Smooth muscle cell (in vitro differentiated cells): ENCODE measurements at regions not wholly inside any gene's neighbourhood (a gene's known extent, or its start where the extent isn't known, plus 50 kb on each side); places are given as distances from the start of the nearest gene placed in this dataset.

Experiments
- DNase-seq: peaks from one replicate; lab custom pipeline; 2025; ENCODE audit not compliant: unreplicated experiment; lab: John Stamatoyannopoulos, UW
- H2AFZ ChIP-seq: fragments of 200-600 bp; sonication (generic); 2 replicates; pipeline ENCODE4 v1.6.0; 2016; ENCODE audit warnings: antibody characterized with exemption, low read depth, mild to moderate bottlenecking
- H3F3A ChIP-seq: fragments of 200-600 bp; sonication (generic); 2 replicates; pipeline ENCODE4 v1.6.0; 2017; ENCODE audit warnings: antibody characterized with exemption, low read depth
- H3K27ac ChIP-seq: fragments of 200-600 bp; sonication (generic); 2 replicates; pipeline ENCODE4 v1.5.1; 2016; ENCODE audit warnings: low read depth, mild to moderate bottlenecking
- H3K27me3 ChIP-seq: fragments of 200-600 bp; sonication (generic); 2 replicates; pipeline ENCODE4 v1.6.1; 2016; ENCODE audit warnings: low read depth, mild to moderate bottlenecking
- H3K36me3 ChIP-seq: fragments of 200-600 bp; sonication (generic); 2 replicates; pipeline ENCODE4 v1.5.1; 2016; ENCODE audit warnings: low read depth
- H3K4me1 ChIP-seq: fragments of 200-600 bp; sonication (generic); 2 replicates; pipeline ENCODE4 v1.5.1; 2016; ENCODE audit warnings: low read depth
- H3K4me2 ChIP-seq: fragments of 200-600 bp; sonication (generic); 2 replicates; pipeline ENCODE4 v1.6.0; 2016; ENCODE audit warnings: mild to moderate bottlenecking
- H3K4me3 ChIP-seq: fragments of 200-600 bp; sonication (generic); 2 replicates; pipeline ENCODE4 v1.5.1; 2016; ENCODE audit warnings: mild to moderate bottlenecking
- H3K79me2 ChIP-seq: fragments of 200-600 bp; sonication (generic); 2 replicates; pipeline ENCODE4 v1.6.0; 2016; ENCODE audit warnings: low read depth, mild to moderate bottlenecking
- H3K9ac ChIP-seq: fragments of 200-600 bp; sonication (generic); 2 replicates; pipeline ENCODE4 v1.6.0; 2016; ENCODE audit warnings: low read depth
- H3K9me3 ChIP-seq: fragments of 200-600 bp; sonication (generic); replicated peaks from 2 replicates; pipeline ENCODE4 v1.5.1; 2016; ENCODE audit warnings: low read depth
- H4K20me1 ChIP-seq: fragments of 200-600 bp; sonication (generic); 2 replicates; pipeline ENCODE4 v1.6.0; 2016; ENCODE audit warnings: low read depth
- WGBS: methylation state at CpG from one replicate; pipeline ENCODE4 v1.1.7; 2016; ENCODE audit warnings: low lambda C conversion rate; 5-methylcytosine and 5-hydroxymethylcytosine counted together
- TF ChIP-seq, protein P1 (sequence below): fragments of 200-600 bp; sonication (generic); IDR thresholded peaks from 2 replicates; pipeline ENCODE4 v1.5.1; 2017; ENCODE audit warnings: borderline replicate concordance, mild to moderate bottlenecking, antibody characterized with exemption; ENCODE audit not compliant: insufficient read depth, poor library complexity, severe bottlenecking

DNA sequence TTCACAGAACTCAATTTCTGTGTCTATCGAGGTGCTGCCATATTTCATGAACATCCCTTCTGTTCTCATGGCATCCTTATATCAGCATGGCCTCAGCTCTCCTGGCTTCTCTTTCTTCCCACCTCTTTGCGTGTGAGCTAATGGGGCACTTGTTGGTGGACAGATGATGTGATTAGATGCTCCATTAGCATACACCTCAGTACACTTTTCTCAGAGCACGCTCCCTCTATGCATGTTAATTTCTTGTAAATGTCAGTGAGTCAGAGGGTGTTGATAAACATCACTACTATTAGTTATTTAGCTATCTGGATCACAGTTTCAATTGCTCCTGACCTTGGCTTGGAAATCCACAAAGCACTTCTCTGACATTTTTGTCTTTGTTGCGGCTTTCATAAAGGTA is 159.4 kb downstream of the CD8B2 start:
- Histone ChIP-seq H3K79me2 (no peaks in the 10 kb centered on the region), H3K9me3 (no peaks in the 10 kb centered on the region), H3K4me3 (no peak overlapping the region), H3K27me3 (no peaks in the 10 kb centered on the region), H3K9ac (no peak overlapping the region), H4K20me1 (no peaks in the 10 kb centered on the region), H3K36me3 (no peaks in the 10 kb centered on the region), H3K4me2 (no peak overlapping the region), H3K27ac (no peak overlapping the region), H3K4me1 (peaks cover 15% of the 10 kb centered on the region), H2AFZ (no peak overlapping the region), H3F3A (no peaks in the 10 kb centered on the region)
- no peak for DNase-seq
- TF ChIP-seq, protein P1, sequence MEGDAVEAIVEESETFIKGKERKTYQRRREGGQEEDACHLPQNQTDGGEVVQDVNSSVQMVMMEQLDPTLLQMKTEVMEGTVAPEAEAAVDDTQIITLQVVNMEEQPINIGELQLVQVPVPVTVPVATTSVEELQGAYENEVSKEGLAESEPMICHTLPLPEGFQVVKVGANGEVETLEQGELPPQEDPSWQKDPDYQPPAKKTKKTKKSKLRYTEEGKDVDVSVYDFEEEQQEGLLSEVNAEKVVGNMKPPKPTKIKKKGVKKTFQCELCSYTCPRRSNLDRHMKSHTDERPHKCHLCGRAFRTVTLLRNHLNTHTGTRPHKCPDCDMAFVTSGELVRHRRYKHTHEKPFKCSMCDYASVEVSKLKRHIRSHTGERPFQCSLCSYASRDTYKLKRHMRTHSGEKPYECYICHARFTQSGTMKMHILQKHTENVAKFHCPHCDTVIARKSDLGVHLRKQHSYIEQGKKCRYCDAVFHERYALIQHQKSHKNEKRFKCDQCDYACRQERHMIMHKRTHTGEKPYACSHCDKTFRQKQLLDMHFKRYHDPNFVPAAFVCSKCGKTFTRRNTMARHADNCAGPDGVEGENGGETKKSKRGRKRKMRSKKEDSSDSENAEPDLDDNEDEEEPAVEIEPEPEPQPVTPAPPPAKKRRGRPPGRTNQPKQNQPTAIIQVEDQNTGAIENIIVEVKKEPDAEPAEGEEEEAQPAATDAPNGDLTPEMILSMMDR, result no peak
- WGBS, result 83% methylated on average over 4 of the region's 4 CpGs

DNA sequence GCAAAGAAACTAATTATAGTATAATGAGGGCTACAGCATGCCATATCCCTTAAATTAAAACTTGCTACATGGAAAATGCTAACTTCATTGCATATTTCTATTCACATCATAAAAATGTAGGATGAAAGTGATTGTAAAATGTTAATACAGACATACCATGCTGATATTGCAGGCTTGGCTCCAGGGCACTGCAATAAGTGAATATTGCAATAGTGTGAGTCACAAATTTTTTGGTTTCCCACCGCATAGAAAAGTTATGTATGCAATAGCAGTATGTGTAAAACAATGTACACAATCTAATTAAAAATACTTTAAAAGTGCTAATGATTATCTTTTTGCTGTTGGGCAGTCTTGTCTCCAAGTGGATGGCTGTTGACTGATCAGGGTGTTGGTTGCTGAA is 162.1 kb downstream of the CD8B2 start:
- no peaks in the 10 kb centered on the region for H3K36me3 ChIP-seq
- TF ChIP-seq, protein P1, result no peak
- H3F3A ChIP-seq, result no peaks in the 10 kb centered on the region
- H3K79me2 ChIP-seq, result no peaks in the 10 kb centered on the region
- no peak for DNase-seq
- H3K4me1 ChIP-seq, result peaks cover 9% of the 10 kb centered on the region
- H4K20me1 ChIP-seq, result no peaks in the 10 kb centered on the region
- no peaks in the 10 kb centered on the region for H3K9me3 ChIP-seq
- no peak overlapping the region for H3K9ac ChIP-seq
- peak overlapping the region; percentile 49 for H3K4me2 ChIP-seq
- H3K4me3 ChIP-seq, result no peak overlapping the region
- H3K27ac ChIP-seq, result peak overlapping the region; percentile 5
- 31% methylated on average over 1 of the region's 1 CpG for WGBS
- H2AFZ ChIP-seq, result no peak overlapping the region
- no peaks in the 10 kb centered on the region for H3K27me3 ChIP-seq

DNA sequence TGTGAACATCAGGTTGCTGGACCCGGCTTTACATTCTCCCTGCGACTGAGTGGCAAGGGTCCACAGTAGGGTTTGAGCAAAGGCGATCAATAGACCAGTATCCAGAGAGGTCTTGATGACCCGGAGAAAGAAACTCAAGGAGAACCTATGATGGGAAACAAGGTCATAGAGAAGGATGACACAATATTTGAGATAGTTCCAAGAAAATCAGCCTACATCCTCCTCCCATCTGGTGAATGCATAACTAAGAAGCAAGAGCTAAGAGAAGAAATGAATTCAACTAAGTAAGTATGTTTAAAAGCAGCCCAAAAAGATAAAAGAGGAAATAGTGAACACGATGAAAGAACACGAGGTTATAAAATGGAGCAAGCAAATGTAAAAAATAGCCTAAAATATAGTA is 166.3 kb downstream of the CD8B2 start:
- Histone ChIP-seq H3K79me2 (no peaks in the 10 kb centered on the region), H2AFZ (no peak overlapping the region), H3F3A (no peaks in the 10 kb centered on the region), H3K4me2 (no peak overlapping the region), H3K4me1 (peaks cover 6% of the 10 kb centered on the region), H4K20me1 (no peaks in the 10 kb centered on the region), H3K27me3 (no peaks in the 10 kb centered on the region), H3K9me3 (no peaks in the 10 kb centered on the region), H3K9ac (no peak overlapping the region), H3K27ac (no peak overlapping the region), H3K4me3 (no peak overlapping the region), H3K36me3 (no peaks in the 10 kb centered on the region)
- 98% methylated on average over 6 of the region's 6 CpGs for WGBS
- TF ChIP-seq, protein P1, result no peak
- DNase-seq, result no peak

DNA sequence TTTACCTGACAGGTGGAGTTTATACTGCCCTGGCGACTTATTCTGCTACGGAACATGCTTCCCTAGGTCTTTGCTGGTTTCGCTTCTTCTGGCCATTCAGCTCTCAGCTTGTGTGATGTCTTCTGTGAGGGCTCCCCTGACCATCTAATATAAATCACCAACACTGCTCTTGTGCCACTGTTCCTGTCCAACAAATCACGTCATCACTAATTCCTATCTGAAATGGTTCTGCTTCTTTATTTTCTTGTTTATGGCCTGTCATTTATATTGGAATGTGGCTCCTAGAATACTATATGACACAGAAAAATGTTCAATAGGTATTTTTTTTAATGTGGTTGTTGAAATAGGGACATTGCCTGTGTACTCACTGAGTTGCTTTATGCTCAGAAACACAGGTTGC is 171.5 kb downstream of the CD8B2 start:
- Histone ChIP-seq H3K27me3 (no peaks in the 10 kb centered on the region), H3K36me3 (no peaks in the 10 kb centered on the region), H3K79me2 (no peaks in the 10 kb centered on the region), H3K27ac (no peak overlapping the region), H3K4me2 (no peak overlapping the region), H3F3A (no peaks in the 10 kb centered on the region), H3K4me3 (no peak overlapping the region), H3K4me1 (no peaks in the 10 kb centered on the region), H4K20me1 (no peaks in the 10 kb centered on the region), H3K9me3 (no peaks in the 10 kb centered on the region), H3K9ac (no peak overlapping the region), H2AFZ (no peak overlapping the region)
- TF ChIP-seq, protein P1, result no peak
- DNase-seq, result no peak
- WGBS, result 93% methylated on average over 4 of the region's 4 CpGs
